ENCODE measurements at regions not wholly inside any gene's neighbourhood (a gene's known extent, or its start where the extent isn't known, plus 50 kb on each side); places are given as distances from the start of the nearest gene placed in this dataset.
"Not testable (repeated sequence)": the region's sequence is repeated elsewhere in the genome, so short reads cannot be mapped to it uniquely, and the experiment has no call there.

DNA sequence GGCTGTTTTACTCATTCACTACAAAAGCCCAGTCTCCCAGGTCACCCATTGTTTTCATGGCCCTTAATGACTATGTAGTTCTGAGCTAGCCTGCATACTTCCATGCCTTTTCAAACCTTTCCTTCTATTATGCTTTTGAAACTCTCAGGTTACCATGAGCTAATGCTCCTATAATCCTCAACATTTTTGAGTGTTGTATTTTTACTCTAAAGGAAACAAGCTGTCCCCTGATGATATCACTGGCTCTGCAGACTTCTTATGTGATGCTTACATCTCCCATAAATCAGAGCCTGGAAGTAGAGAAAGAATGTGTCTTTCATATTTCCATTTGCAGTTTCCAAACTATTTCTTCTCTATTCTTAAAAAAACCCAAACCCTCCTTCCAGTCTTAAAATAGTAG is 159.0 kb upstream of the RAG2 start:
- no peak for DNase-seq (ENCODE audit: low read depth in 1 of 2, low spot score in 1 of 2)

DNA sequence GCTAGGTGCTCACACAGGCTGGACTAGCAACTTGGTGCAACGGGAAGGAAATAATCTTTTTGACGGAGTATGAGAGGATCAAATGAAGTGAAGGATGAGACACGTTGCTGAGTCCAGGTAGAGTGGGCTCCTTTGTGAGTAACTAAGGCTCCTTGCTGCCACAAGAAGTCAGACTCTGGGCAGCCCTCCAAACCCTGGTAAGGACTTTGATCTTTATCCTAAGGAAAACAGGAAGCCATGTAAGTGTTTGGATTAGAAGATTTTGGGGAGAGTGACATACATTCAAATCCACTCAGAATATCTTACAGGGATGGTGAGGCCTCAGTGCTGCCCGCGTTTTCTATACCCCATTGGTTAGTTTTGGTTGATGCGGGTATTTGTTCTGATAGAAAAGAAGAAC is 155.9 kb upstream of the RAG2 start:
- DNase-seq (ENCODE audit: low read depth in 1 of 2, low spot score in 1 of 2) = no peak

DNA sequence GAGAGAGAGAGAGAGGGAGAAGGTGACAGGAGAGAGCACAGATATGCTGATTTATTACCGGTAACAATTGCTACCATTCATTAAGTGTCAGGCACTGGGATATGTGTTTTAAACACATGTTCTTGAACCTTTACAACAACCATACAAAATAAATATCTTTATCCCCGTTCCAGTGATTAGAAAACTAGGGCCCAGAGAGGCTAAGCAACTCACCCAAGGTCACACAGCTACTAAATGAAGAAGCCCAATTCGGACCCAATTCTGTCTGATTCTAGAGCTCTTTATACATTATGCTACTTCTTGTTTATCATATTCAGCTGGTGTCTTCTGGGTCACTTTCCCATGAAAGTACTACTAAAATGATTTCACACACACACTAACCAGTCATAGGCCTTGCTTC is 154.0 kb upstream of the RAG2 start:
- no peak for DNase-seq (ENCODE audit: low read depth in 1 of 2, low spot score in 1 of 2)

DNA sequence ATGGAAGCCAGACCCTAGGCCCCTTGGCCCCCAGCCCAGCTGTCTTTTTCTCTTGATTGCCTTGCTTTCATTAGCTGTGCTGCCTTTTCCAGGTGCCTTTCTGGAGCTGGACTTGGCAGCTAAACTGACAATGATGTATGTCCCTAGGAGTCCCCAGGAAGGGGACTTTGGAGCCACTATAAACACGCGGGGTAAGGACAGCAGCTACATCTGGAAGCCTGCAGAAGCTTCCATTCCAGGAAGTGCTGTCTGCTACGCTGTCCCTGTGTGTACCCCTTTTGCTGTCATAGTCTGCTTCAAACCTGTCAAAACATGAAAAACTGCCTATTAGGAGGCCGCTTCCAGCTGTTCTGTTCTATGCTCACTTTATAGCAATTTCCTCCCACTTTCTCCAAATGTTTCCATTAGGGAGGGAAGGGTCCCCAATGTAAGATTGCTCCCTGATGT is 153.3 kb upstream of the RAG2 start:
- no peak for DNase-seq (ENCODE audit: low read depth in 1 of 2, low spot score in 1 of 2)

DNA sequence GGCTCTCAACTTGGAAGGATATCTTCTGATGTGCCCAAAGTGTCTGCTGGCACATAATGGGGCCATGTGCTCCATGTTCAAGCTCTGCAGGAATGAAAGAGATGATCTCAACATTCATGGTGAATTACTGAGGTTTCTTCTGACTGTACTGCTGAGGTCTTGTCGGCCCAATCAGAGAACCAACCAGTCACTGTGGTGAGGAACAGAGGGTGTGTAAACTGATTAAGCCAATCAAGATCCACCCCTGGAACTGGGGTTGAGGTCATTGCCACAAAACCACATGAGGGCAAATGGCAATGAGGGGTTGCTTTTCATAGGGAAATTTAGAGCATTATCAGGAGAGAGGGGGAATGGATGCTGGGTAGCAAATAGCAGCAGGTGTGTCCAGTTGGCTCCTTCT is 152.3 kb upstream of the RAG2 start:
- DNase-seq (ENCODE audit: low read depth in 1 of 2, low spot score in 1 of 2) = no peak

DNA sequence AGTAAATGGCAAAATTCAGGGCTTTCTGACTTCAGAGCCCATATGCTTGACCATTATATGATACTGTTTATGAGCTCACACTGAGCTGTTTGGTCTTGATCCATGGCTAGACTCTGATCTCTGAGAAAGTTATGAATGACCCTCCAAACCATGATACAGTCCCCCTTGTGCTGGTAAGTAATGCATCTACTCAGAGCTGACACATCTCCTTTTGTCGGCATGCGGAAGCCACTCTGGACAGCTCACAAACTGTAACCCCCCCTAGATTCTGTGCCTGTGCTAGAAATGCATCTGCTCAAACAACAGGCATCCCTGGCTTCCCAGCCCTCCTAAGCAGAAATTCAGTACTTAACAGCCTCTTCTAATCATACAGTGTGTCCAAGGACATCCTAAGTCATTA is 150.8 kb upstream of the RAG2 start:
- no peak for DNase-seq (ENCODE audit: low read depth in 1 of 2, low spot score in 1 of 2)

DNA sequence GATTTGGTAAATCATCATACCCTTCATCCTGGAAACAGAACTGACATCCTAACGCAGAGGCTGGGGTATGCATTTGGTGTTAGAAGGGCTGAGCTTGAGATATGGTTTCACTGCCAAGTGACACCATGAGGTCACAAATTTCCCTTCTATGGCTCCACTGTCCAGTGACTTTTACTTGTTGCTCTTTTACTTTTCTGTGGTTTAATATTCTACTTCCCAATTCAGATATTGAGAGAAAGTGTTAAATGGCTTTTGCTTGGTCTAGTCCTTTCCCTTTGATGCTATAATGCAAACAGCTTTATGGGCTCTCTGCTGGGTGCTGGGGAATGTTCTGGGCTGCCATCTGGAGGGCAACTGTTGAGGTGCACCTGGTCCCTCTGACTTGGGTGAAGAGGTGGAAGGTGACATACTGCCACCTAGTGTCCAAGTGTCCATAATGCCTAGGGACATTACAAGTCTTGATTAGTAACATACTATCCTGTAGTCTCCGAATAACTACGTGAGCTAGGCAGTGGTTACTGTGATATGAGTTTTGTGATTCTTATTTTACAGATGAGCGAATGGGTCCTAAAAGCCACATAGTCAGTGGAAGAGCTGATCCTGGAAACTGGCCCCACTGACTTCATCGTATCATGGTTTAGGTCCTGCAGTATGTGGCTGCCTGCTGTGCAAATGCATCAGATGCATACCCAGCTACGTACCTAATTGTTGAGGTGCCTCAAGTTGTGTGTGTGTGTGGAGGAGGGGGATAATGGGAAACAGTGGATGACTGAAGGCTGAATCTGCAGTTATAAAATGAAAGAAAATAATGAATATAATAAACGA is 149.1 kb upstream of the RAG2 start:
- DNase-seq (ENCODE audit: low read depth in 1 of 2, low spot score in 1 of 2) = peak; percentile 43 to 80

DNA sequence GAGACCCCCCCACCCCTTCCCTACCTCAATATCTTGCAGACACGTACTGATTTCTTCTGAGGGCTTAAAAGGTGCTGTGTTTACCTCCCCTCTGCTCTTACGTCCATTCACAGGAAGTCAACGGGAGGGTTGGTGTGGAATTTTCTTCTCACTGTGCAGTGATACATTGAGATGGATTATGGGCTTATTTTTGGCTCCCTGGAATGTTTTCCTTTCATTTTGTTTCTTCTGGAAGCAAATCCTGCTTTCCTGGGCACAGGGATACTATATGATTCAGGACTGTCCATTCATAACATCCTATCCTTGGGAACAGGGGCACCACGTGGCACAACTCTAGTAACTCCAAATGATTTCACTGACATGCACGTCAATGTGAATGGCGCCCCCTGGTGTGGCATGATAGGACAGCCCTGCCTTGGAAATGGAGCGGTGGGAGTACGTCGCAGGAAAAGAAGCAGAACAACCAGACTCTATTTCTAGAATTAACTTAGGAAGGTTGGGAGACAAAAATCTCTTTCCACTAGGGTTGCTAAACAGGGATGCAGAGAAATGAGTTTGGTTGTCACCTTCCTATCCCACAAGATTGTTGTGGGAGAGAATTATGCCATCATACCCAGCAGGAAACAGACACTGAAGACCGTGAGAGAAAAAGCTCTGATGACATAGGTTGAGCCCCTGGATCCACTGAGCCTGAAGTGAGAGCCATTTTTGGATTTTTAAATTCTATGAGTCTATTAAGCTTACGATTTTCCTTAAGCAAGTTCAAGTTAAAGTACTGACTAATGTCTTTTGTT is 146.5 kb upstream of the RAG2 start:
- peak in 1 of 2 donors; percentile 30 for DNase-seq (ENCODE audit: low read depth in 1 of 2, low spot score in 1 of 2)

DNA sequence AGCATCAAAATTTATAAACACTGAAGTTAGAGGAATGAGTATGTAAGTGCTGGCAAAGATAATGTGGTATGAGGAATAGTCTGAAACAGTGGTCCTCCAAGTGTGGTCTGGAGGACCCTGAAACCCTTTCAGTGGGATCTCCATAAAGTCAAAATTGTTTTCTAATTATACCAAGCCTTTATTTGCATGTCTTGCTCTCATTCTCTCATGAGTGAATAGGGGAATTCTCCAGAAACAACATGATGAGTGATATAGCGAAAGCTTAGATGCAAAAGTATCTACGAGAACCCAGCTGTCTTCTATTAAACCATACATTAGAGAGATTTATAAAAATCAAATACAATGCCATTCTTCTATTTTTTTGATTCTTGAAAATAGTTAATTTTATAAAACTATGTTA is 145.0 kb upstream of the RAG2 start:
- DNase-seq (ENCODE audit: low read depth in 1 of 2, low spot score in 1 of 2) = no peak

DNA sequence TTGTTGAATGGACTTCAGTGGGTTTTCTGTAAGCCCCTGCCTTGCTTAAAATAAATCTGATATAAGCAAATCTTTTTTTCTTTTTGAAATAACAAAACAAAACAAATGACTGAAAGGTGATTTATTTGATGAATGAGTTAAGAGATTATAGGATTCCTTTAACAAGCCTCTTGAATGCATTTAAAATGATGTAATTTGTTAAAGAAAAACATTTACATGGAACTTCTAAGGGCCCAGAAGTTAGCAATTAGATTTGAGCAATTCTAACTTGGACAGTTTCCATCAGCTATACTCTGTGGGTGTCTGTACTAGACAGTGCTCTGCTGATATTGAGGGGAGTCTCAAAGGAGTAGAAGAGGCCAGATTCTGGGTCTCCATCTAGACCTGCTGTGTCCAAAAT is 143.5 kb upstream of the RAG2 start:
- no peak for DNase-seq (ENCODE audit: low read depth in 1 of 2, low spot score in 1 of 2)

DNA sequence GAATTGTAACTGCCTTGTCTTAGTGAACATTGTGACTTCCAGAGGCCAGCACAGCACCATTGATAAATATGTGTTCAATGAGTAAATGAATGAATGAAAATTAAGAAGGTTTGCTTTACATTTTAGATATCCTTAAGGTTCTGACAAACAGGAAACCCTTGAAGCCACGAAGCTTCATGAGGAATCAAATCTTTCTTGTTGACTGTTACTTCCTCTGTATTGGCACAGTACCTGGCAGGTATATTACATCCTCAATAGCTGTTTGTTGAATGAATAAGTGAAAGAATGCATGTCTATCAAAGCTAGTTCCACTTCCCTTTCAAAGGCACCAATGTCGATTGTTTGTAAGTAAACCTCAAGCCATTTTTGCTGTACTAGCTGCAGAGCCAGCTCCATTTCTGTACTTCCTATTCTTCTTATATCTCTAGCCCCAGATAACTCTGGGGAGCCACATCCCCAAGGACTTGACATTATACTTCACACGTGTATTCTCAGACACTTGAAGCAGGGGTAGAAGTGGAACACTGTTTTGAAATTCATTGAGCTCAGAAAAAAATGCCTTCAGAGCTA is 140.3 kb upstream of the RAG2 start:
- DNase-seq (ENCODE audit: low read depth in 1 of 2, low spot score in 1 of 2) = no peak

DNA sequence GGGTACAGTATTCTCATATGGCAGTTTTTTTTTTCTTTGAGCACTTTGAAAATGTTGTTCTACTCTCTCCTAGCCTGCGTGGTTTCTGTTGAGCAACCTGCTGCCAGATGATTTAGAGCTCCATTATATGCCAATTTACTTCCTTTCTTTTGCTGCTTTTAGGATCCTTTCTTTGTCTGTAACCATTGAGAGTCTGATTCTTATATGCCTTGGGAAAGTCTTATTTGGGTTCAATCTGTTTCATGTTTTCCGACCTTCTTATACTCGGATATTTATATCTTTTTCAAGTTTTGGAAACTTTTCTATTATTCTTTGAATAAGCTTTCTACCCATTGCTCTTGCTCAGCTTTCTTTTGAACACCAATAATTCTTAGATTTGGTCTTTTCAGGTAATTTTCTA is 138.1 kb upstream of the RAG2 start:
- no peak for DNase-seq (ENCODE audit: low read depth in 1 of 2, low spot score in 1 of 2)

DNA sequence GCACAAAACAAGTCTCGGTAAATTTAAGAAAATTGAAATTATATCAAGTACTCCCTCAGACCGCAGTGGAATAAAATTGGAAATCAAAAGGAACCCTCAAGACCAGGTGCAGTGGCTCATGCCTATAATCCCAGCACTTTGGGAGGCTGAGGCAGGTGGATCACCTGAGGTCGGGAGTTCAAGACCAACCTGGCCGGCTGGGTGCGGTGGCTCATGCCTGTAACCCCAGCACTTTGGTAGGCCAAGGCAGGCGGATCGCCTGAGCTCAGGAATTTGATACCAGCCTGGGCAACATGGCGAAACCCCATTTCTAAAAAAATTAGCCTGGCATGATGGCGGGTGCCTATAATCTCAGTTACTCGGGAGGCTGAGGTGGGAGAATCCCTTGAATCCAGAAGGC is 135.7 kb upstream of the RAG2 start:
- not testable (repeated sequence) for DNase-seq (ENCODE audit: low read depth in 1 of 2, low spot score in 1 of 2)

DNA sequence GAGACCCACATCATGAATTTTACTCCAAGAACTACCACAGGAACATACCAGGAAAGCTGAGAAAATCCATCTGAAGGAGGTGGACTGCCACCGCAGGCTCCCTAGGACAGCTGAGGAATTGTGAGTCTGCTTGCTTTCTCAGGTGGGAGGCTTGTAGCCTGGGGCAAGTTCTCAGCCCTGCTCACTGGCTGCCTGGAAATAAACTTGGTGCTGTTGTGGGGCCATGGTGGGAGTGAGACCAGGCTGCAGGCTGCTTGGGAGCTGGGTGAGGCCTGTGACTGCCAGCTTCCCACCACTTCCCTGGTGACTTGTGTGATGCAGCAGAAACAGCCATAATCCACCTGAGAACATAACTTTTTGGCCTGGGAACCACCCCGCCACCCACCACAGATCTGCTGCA is 132.7 kb upstream of the RAG2 start:
- DNase-seq (ENCODE audit: low read depth in 1 of 2, low spot score in 1 of 2) = no peak

DNA sequence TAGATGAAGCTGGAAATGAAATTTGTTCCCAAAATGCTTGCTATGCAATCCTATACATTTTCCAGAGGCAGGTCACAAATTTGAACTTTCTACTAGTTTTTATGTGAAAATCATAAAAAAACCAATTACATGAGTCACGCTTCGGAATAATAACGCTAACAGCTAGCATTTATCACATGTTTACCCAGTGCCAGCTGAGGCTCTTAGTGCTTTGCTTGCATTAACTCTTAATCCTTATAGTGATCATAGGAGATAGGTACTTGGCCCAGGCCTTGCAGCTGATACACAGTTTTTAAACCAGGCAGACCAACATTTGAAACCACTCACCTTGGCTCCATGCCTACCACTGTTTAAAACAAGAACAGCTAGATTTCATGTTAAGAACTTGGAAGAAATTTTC is 131.8 kb upstream of the RAG2 start:
- DNase-seq (ENCODE audit: low read depth in 1 of 2, low spot score in 1 of 2) = no peak

DNA sequence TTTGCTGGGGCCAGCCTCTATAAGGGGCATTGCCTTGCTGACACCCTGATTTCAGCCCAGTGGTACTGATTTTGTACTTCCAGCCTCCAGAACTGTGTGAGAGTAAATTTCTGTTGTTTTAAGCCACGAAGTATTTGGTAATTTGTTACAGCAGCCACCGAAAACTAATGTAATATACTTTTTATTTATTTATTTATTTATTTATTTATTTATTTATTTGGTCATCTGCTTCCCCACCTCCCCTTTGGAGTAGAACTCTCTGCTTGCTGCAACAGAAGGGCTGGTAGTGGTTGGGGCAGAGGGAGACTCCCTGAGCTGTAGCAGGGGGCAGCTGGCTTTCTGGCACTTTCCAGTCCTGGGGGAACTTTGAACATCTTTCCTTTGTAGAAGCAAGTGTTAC is 128.4 kb upstream of the RAG2 start:
- DNase-seq (ENCODE audit: low read depth in 1 of 2, low spot score in 1 of 2) = no peak

DNA sequence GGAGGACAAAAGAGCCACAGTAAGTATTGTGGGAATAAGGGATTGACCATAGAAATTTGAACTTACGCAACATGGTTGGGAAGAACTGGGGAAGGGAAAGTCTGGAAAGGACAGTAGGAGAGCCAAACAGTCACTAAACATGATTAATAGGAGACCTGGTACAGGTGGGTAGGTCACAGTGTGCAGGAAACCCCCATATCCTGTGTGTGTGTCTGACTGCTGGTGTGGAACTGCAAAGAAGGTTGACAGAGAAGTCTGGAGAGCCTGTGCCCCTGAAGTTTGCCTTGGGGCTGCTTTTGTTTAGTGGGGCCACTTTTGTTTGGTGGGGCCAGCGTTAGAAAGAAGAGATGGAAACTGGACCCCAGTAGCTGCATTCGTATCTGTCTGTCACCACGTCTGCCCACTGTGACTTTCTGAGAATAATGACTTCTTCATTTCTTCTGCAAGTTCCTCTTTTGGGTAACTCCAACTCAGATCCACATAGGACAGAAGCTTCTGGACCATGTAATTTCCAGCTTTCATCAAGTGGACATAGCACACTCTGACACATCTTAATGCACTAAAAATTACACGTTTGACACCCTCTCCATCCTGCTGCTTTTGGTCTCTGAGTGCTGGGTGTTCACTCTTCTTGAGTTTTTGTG is 126.8 kb upstream of the RAG2 start:
- no peak for DNase-seq (ENCODE audit: low read depth in 1 of 2, low spot score in 1 of 2)

DNA sequence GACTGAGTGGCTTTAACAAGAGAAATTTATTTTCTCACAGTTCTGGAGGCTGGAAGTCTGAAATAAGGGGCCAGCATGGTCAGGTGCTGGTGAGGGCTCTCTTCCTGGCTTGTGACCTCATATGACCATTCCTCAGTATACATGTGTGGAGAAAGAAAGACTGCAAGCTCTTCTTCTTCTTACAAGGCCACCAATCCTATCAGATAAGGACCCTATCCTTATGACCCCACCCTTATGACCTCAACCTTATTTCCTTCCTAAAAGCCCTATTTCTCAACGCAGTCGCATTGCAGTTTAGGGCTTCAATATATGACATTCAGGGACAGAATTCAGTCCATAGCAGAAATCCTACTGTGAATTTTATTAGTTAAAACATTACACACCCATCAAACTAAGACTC is 124.4 kb upstream of the RAG2 start:
- DNase-seq (ENCODE audit: low read depth in 1 of 2, low spot score in 1 of 2) = no peak

DNA sequence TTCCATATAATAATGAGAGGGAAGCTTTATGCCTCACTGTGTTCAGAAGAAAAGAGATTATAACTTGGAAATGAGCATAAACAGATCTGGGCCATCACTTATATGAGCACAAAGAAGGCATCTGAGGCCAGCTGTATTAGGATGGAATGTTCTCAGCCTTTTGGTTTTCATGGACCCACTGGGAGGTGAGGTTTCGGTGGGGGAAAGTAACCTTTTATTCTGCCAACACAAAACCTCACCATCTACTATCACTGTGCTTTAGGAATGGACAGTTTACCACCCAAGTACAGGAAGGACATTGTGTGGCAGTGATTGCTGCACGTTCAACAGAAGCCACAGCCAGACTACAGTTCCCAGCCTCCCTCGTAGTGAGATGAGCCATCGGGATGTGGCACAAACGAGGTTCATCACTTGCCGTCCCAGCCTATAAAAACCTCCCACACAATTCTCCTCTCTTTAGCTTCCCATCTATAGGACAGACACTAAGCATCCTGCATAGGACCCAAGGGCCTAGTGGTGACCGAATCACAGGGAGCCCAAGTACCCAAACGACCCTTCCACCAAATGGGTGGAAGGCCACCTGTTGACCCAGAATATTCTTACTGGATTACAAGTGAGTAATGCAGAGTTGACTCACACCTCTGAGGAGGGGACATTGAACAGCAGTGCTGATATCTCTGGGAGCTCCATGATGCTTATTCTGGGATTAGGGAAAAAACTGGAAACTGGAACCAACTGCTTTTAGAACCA is 121.5 kb upstream of the RAG2 start:
- no peak for DNase-seq (ENCODE audit: low read depth in 1 of 2, low spot score in 1 of 2)

DNA sequence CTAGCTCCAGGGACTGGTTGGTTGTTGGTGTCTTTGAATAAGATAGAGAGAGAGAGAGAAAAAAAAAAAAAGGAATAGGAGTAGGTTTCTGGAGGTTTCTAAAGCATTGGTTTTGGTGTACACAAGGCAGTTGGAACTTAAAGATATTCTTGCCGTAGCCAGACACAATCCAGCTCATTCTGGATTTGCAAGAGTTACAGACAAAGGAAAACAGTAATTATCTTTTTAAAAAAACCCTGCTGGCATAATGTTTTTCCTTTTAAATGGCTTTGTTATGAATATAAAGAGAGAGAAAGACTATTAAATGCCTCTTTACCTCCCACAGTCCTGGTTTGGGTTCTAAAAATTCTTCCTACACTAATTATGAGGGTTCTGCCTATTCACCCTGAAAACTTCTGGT is 120.4 kb upstream of the RAG2 start:
- no peak for DNase-seq (ENCODE audit: low read depth in 1 of 2, low spot score in 1 of 2)

DNA sequence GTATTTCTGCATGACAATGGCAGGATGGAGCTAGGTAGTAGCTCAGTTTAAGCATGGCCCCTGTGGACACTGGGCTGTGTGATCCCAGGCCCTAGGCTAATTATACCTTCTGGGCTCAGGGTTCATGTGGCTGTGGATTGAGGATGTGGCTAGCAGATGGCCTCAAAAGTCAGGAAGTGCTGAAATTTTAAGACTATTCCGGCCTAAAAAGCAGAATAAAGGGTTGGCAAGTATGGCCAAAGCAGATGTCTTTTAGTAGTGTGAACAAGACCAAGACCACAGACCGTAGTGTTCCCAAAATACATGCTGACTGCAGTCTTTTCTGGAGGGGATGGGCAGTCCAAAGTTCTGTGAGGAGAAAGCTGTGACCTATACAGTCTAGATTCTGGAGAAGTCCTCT is 115.7 kb upstream of the RAG2 start:
- DNase-seq (ENCODE audit: low read depth in 1 of 2, low spot score in 1 of 2) = no peak
